ENCODE measurements at regions not wholly inside any gene's neighbourhood (a gene's known extent, or its start where the extent isn't known, plus 50 kb on each side); places are given as distances from the start of the nearest gene placed in this dataset.
"Not testable (repeated sequence)": the region's sequence is repeated elsewhere in the genome, so short reads cannot be mapped to it uniquely, and the experiment has no call there.

GRCh38 chrX:850471-850916 is 219.9 kb downstream of the SHOX start:
- ATAC-seq (no peak), DNase-seq (no peak)
- H3K27me3 ChIP-seq: no peaks in the 10 kb centered on the region
- H3K36me3 ChIP-seq (replicated peaks in 1 of 2; ENCODE audit: insufficient read depth in 1 of 2, low read depth in 2 of 2): no peaks in the 10 kb centered on the region
- H3K4me3 ChIP-seq: no peak overlapping the region
- no peaks in the 10 kb centered on the region for H3K9me3 ChIP-seq
- no peak overlapping the region for H3K27ac ChIP-seq
- 0 to 3% methylated on average over 5 to 10 of the region's 11 CpGs for WGBS, 2 donors
- intact Hi-C loops (cut with DNase I): no loop called here
- no peaks in the 10 kb centered on the region for H3K4me1 ChIP-seq
- no peak for TF ChIP-seq POLR2A (IDR thresholded peaks at IDR 0.05)
- TF ChIP-seq, protein P1, sequence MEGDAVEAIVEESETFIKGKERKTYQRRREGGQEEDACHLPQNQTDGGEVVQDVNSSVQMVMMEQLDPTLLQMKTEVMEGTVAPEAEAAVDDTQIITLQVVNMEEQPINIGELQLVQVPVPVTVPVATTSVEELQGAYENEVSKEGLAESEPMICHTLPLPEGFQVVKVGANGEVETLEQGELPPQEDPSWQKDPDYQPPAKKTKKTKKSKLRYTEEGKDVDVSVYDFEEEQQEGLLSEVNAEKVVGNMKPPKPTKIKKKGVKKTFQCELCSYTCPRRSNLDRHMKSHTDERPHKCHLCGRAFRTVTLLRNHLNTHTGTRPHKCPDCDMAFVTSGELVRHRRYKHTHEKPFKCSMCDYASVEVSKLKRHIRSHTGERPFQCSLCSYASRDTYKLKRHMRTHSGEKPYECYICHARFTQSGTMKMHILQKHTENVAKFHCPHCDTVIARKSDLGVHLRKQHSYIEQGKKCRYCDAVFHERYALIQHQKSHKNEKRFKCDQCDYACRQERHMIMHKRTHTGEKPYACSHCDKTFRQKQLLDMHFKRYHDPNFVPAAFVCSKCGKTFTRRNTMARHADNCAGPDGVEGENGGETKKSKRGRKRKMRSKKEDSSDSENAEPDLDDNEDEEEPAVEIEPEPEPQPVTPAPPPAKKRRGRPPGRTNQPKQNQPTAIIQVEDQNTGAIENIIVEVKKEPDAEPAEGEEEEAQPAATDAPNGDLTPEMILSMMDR (IDR thresholded peaks at IDR 0.05): no peak

DNA sequence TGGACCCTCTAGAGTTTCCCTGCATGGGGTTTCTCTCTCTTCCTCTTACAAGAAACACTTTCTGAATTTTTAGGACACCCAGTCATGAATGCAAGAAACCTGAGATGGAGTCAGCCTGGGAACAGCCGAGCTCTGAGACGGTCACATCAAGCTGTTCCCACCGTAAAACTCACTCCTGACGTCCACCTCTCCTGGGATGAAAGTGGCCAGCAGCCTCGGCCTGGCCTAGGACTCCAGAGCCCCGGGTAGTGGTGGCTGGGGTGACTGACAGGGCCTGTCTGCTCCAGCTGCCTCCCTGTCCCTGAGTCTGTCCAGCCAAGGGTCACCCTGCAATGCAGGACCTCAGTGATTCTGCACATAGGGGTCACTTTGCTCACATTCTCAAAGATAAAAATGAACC is 217.8 kb downstream of the SHOX start:
- Histone ChIP-seq H3K27me3 (no peaks in the 10 kb centered on the region), H3K4me1 (no peaks in the 10 kb centered on the region), H3K9me3 (no peaks in the 10 kb centered on the region), H3K27ac (no peak overlapping the region), H3K36me3 (replicated peaks in 1 of 2; ENCODE audit: insufficient read depth in 1 of 2, low read depth in 2 of 2) (no peaks in the 10 kb centered on the region), H3K4me3 (no peak overlapping the region)
- TF ChIP-seq POLR2A (IDR thresholded peaks at IDR 0.05): no peak
- TF ChIP-seq, protein P1 (IDR thresholded peaks at IDR 0.05): no peak
- DNase-seq: no peak
- intact Hi-C loops (cut with DNase I): no loop called here
- 42 to 60% methylated on average over 6 of the region's 6 CpGs for WGBS, 2 donors
- no peak for ATAC-seq

DNA sequence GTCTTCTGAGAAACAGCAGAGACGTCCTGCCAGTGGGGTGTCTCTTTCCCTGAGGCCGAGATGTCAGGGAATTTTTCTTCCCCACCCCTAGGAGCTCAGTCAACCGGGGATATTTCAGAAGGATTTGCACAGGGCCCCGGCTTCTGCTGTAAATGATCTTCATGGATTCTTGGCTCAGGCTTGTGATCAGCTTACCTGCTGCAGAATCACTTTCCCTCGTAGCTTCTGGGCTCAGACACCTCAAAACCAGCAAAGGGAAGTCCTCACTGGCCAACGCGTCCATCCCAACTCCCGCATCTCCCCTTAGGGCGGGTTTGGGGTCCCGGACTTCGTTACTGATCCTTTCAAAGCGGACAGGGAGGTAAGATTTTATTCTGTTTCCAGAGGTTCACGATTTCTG is 212.7 kb downstream of the SHOX start:
- Histone ChIP-seq H3K9me3 (no peaks in the 10 kb centered on the region), H3K4me3 (no peak overlapping the region), H3K27ac (no peak overlapping the region), H3K4me1 (no peaks in the 10 kb centered on the region), H3K27me3 (no peaks in the 10 kb centered on the region), H3K36me3 (replicated peaks in 1 of 2; ENCODE audit: insufficient read depth in 1 of 2, low read depth in 2 of 2) (no peaks in the 10 kb centered on the region)
- 47 to 60% methylated on average over 11 to 13 of the region's 13 CpGs for WGBS, 2 donors
- intact Hi-C loops (cut with DNase I): no loop called here
- TF ChIP-seq, protein P1 (IDR thresholded peaks at IDR 0.05): no peak
- TF ChIP-seq POLR2A (IDR thresholded peaks at IDR 0.05): no peak
- DNase-seq (no peak), ATAC-seq (no peak)

GRCh38 chrX:840556-840955 is 210.0 kb downstream of the SHOX start:
- 45 to 90% methylated on average over 1 to 12 of the region's 13 CpGs for WGBS, 2 donors
- H3K9me3 ChIP-seq: peaks cover 0 to 18% (median 3%) of the 10 kb centered on the region in 3 donors
- no peak for DNase-seq
- no peaks in the 10 kb centered on the region for H3K4me1 ChIP-seq
- no peak for ATAC-seq
- H3K4me3 ChIP-seq: no peak overlapping the region
- intact Hi-C loops (cut with DNase I): no loop called here
- no peak overlapping the region for H3K27ac ChIP-seq
- H3K27me3 ChIP-seq: no peaks in the 10 kb centered on the region
- no peaks in the 10 kb centered on the region for H3K36me3 ChIP-seq (replicated peaks in 1 of 2; ENCODE audit: insufficient read depth in 1 of 2, low read depth in 2 of 2)
- no peak for TF ChIP-seq POLR2A (IDR thresholded peaks at IDR 0.05)
- TF ChIP-seq, protein P1 (IDR thresholded peaks at IDR 0.05): no peak

- ATAC-seq; H3K4me1 ChIP-seq; H3K4me3 ChIP-seq; DNase-seq; intact Hi-C loops (cut with DNase I); H3K27ac ChIP-seq; H3K27me3 ChIP-seq; H3K36me3 ChIP-seq (replicated peaks in 1 of 2; ENCODE audit: insufficient read depth in 1 of 2, low read depth in 2 of 2): not testable (repeated sequence)
- WGBS, 2 donors: 47 to 53% methylated on average over 2 to 10 of the region's 13 CpGs
- H3K9me3 ChIP-seq: peaks cover 0 to 18% (median 3%) of the 10 kb centered on the region in 3 donors
Measured at GRCh38 chrX:838666-839065, 208.1 kb downstream of the SHOX start.

DNA sequence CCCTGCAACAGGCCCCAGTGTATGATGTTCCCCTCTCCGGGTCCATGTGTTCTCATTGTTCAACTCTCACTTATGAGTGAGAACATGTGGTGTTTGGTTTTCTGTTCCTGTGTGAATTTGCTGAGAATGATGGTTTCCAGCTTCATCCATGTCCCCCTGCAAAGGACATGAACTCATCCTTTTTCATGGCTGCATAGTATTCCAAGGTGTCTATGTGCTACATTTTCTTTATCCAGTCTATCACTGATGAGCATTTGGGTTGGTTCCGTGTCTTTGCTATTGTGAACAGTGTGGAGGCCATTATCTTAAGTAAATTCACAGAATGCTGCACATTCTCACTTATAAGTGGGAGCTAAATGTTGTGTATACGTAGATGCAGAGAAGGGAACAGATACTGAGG is 205.3 kb downstream of the SHOX start:
- intact Hi-C loops (cut with DNase I); DNase-seq; H3K27me3 ChIP-seq; ATAC-seq; H3K4me3 ChIP-seq; H3K4me1 ChIP-seq; H3K27ac ChIP-seq; H3K36me3 ChIP-seq (replicated peaks in 1 of 2; ENCODE audit: insufficient read depth in 1 of 2, low read depth in 2 of 2): not testable (repeated sequence)
- WGBS, 2 donors: 85 to 92% methylated on average over 3 of the region's 3 CpGs
- H3K9me3 ChIP-seq: peaks cover 0 to 18% (median 3%) of the 10 kb centered on the region in 3 donors
